ENCODE measurements at regions not wholly inside any gene's neighbourhood (a gene's known extent, or its start where the extent isn't known, plus 50 kb on each side); places are given as distances from the start of the nearest gene placed in this dataset.

- no peak for DNase-seq (ENCODE audit: low spot score)
These were observed 623.4 kb downstream of the CDH26 start for GRCh38 chr20:60581606-60582115.

GRCh38 chr20:60583741-60584140 lies 625.5 kb downstream of the CDH26 start:
- no peak for DNase-seq (ENCODE audit: low spot score)

DNA sequence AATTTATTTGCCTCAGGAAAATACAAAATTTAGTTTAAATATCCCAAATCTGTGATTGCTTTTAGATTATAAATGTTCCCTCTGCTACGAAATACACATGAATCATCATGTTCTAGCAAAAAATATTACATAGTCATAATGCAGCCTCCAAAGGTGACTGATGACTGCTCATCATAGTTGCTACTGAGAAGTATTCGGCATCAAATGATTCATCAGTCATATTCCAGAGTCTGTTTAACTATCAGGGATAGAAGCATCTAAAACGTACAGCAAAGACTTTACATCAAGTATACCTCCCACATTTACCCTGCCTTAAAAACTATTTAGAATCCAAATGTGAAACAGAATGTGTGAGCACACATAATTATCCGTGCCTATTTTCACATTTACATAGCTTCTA lies 626.0 kb downstream of the CDH26 start:
- DNase-seq (ENCODE audit: low spot score) = no peak

- DNase-seq (ENCODE audit: low spot score) = no peak
These were observed 627.4 kb downstream of the CDH26 start for GRCh38 chr20:60585651-60586050.

- DNase-seq (ENCODE audit: low spot score) = no peak
These were observed 628.2 kb downstream of the CDH26 start for GRCh38 chr20:60586269-60587050.

DNA sequence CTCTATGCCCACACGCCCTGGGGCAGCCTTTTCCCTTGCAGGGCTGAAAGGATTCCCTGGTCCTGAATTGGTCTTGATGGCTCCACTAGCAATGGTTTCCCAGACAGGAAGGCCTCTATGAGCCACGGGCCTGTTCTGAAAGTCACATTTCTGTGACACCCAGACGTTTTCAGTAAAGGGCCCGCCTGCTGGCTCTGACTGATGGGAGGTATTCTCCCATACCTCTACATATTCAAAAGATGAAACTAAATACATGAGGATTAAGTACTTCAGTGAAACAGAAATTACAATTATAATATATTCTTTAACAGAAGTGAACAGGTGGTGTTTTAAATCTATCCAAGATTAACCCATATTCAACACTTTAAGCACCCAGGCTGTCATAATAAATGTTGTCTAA lies 629.8 kb downstream of the CDH26 start:
- DNase-seq (ENCODE audit: low spot score) = no peak

DNA sequence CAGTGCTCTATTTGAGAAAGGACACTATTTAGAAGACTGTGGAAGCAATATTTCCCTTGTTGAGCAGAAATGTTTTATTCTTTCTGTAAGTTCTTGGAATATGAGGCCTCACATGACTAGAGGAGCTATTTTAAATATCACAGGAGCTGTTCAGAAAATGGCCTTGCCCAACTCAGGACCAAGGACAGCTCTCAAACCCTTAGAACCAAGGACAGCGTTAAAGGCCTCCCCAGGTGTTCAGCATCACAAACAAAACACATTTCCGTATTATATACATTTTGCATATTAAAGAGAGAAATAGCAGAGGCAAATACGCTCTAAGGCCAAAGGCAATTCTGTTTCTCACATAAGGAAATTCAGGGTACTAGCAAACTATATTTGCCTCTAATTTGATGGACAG lies 631.4 kb downstream of the CDH26 start:
- DNase-seq (ENCODE audit: low spot score) = no peak

GRCh38 chr20:60591172-60591799 lies 633.1 kb downstream of the CDH26 start:
- DNase-seq (ENCODE audit: low spot score) = no peak

DNA sequence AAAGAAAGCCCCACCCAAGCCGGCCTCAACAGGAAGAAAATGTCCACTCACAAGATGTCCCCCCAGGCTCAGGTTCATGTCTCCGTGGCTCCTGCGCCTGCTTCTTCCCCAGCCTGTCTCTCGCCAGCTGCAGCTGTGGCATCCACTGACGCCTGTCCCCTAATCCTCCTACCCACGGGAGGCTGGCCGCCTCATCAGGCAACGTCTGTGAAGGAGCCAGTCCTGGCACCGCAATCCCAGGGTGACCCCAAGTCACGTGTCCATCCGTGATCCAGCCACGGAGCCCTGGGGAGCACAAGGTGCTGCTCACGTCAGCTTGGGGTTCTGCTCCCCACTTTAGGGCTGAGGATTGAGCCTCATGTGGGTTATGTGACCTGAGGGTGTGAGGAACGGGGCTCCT lies 640.3 kb downstream of the CDH26 start:
- DNase-seq (ENCODE audit: low spot score) = no peak

DNA sequence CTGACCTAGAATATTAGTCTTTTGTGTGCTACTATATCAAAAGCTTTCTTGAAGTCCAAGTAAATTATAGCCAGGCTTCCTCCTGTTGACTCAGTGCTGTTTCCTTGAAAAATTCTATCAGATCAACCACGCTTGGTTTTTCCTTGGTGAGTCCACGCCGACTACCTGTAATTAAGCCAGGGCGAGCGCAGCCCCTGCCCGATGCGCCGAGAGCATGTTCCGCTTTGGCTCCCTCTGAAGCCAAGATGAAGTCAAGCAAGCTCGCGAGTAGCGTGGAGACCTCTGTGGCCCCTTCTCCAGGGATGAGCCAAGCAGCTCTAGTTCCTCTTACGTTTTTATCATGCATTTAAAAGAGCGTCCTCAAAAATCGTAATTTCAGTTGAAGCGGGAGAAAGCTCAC lies 641.2 kb downstream of the CDH26 start:
- DNase-seq (ENCODE audit: low spot score) = no peak

DNA sequence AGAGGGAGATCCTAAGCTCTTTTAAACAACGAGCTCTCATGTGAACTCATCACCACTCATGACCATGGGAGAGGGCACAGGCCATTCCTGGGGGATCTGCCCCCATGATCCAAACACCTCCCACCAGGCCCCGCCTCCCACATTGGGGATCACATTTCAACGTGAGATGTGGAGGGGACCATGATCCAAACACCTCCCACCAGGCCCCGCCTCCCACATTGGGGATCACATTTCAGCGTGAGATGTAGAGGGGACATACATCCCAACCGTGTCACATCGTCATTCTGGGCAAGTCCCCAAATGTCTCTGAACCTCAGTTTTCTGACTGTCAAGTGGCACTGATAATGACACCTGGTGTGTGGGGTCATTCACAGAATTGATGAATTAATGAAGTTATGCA lies 641.8 kb downstream of the CDH26 start:
- DNase-seq (ENCODE audit: low spot score) = no peak

GRCh38 chr20:60624066-60624465 lies 628.0 kb upstream of the CDH4 start:
- no peak for DNase-seq (ENCODE audit: low spot score)

- no peak for DNase-seq (ENCODE audit: low spot score)
These were observed 624.1 kb upstream of the CDH4 start for GRCh38 chr20:60627751-60628565.

GRCh38 chr20:60628749-60629148 lies 623.3 kb upstream of the CDH4 start:
- no peak for DNase-seq (ENCODE audit: low spot score)

- DNase-seq (ENCODE audit: low spot score) = no peak
These were observed 622.9 kb upstream of the CDH4 start for GRCh38 chr20:60629206-60629605.

DNA sequence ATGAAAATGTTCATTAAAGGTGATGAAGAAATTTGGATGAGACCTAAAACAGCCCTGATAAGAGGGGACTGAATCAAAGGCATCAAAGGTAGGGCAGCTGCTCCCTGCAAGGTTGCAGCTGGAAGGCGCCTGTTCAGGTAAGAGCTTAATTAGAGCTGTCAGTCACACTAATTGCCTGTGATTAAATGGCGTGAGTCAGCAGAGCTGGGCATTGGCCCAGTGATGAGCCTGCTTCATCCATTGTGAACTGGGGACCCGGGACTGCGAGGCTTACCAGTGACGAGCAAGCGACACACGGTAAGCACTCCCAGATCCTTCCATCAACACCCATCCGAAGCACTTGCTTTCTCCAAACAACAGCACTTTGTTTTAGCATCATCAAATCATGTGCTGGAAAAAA lies 621.5 kb upstream of the CDH4 start:
- DNase-seq (ENCODE audit: low spot score) = no peak

- no peak for DNase-seq (ENCODE audit: low spot score)
These were observed 620.3 kb upstream of the CDH4 start for GRCh38 chr20:60631585-60632287.

- DNase-seq (ENCODE audit: low spot score) = no peak
These were observed 619.4 kb upstream of the CDH4 start for GRCh38 chr20:60632391-60633262.

GRCh38 chr20:60634491-60635172 lies 617.4 kb upstream of the CDH4 start:
- DNase-seq (ENCODE audit: low spot score) = no peak

GRCh38 chr20:60636417-60636816 lies 615.6 kb upstream of the CDH4 start:
- no peak for DNase-seq (ENCODE audit: low spot score)

DNA sequence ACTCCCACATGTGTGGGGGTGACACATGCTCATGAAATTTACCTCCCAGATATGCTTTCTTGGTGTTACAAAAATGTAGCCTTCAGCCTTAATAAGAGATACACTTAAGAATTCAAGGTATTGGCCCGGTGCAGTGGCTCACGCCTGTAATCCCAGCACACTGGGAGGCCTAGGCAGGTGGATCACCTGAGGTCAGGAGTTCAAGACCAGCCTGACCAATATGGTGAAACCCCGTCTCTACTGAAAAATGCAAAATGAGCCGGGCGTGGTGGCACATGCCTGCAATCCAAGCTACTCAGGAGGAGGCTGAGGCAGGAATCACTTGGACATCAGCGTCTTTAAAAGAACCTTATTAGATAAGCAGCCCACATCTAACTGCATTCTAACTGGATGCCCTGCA lies 614.3 kb upstream of the CDH4 start:
- no peak for DNase-seq (ENCODE audit: low spot score)

Measured in CD4-positive, alpha-beta T cell treated with Interleukin-6 at 100 ng/mL for 8 hours (primary cell).